Posterior vena cava (tissue), 2 donors: ENCODE measurements at regions not wholly inside any gene's neighbourhood (a gene's known extent, or its start where the extent isn't known, plus 50 kb on each side); places are given as distances from the start of the nearest gene placed in this dataset.

Experiments
- DNase-seq: peaks from one replicate; pipeline ENCODE4 v3.0.0-alpha.2; 2020; ENCODE audit warnings: low spot score
- intact Hi-C, 2 donors: fragments of 100-400 bp; cut with DNase I; formaldehyde crosslinking; loops; one replicate each; pipeline versions ENCODE4 v1.14.1 to v1.14.2; 2022 to 2023
- donor health status: DM: yes; HTN: yes; CAD: no.
- donor health status: DM: yes; HTN: yes; CAD: no.

- intact Hi-C loops = no loop called here
- DNase-seq = no peak
Measured at GRCh38 chr6:8551993-8552392, 116.6 kb upstream of the SLC35B3 start.

- intact Hi-C loops = no loop called here
- no peak for DNase-seq
Measured at GRCh38 chr6:8551386-8551785, 116.0 kb upstream of the SLC35B3 start.

GRCh38 chr6:8549074-8549790 lies 113.9 kb upstream of the SLC35B3 start:
- intact Hi-C loops = no loop called here

GRCh38 chr6:8546496-8546895 lies 111.2 kb upstream of the SLC35B3 start:
- intact Hi-C loops = no loop called here

More at GRCh38 chr6:8549074-8549790, 113.9 kb upstream of the SLC35B3 start:
- DNase-seq = no peak

GRCh38 chr6:8545336-8545735 lies 110.0 kb upstream of the SLC35B3 start:
- intact Hi-C loops = no loop called here
- DNase-seq = no peak

More at GRCh38 chr6:8546496-8546895, 111.2 kb upstream of the SLC35B3 start:
- DNase-seq = no peak

- intact Hi-C loops = no loop called here
- no peak for DNase-seq
Measured at GRCh38 chr6:8543714-8544113, 108.4 kb upstream of the SLC35B3 start.

GRCh38 chr6:8539453-8539852 lies 104.1 kb upstream of the SLC35B3 start:
- intact Hi-C loops = no loop called here
- no peak for DNase-seq

GRCh38 chr6:8536122-8536521 lies 100.8 kb upstream of the SLC35B3 start:
- intact Hi-C loops = no loop called here
- no peak for DNase-seq

- intact Hi-C loops = no loop called here
- no peak for DNase-seq
Measured at GRCh38 chr6:8535519-8535918, 100.2 kb upstream of the SLC35B3 start.

GRCh38 chr6:8530785-8531435 lies 95.6 kb upstream of the SLC35B3 start:
- no peak for DNase-seq
- intact Hi-C loops = no loop called here

GRCh38 chr6:8529250-8529649 lies 93.9 kb upstream of the SLC35B3 start:
- intact Hi-C loops = no loop called here
- no peak for DNase-seq

- no peak for DNase-seq
- intact Hi-C loops = no loop called here
Measured at GRCh38 chr6:8527818-8528217, 92.5 kb upstream of the SLC35B3 start.

- no peak for DNase-seq
- intact Hi-C loops = no loop called here
Measured at GRCh38 chr6:8526624-8527023, 91.3 kb upstream of the SLC35B3 start.

- intact Hi-C loops = no loop called here
Measured at GRCh38 chr6:8525370-8525769, 90.0 kb upstream of the SLC35B3 start.

GRCh38 chr6:8513174-8513573 lies 77.8 kb upstream of the SLC35B3 start:
- intact Hi-C loops = no loop called here
- no peak for DNase-seq

More at GRCh38 chr6:8525370-8525769, 90.0 kb upstream of the SLC35B3 start:
- no peak for DNase-seq

GRCh38 chr6:8507286-8507685 lies 71.9 kb upstream of the SLC35B3 start:
- DNase-seq = no peak
- intact Hi-C loops = no loop called here

GRCh38 chr6:8506126-8506525 lies 70.8 kb upstream of the SLC35B3 start:
- DNase-seq = no peak
- intact Hi-C loops = no loop called here

GRCh38 chr6:8499540-8499939 lies 64.2 kb upstream of the SLC35B3 start:
- intact Hi-C loops = no loop called here
- no peak for DNase-seq

GRCh38 chr6:8494730-8495129 lies 59.4 kb upstream of the SLC35B3 start:
- intact Hi-C loops = no loop called here
- DNase-seq = no peak

GRCh38 chr6:8492536-8493133 lies 57.3 kb upstream of the SLC35B3 start:
- no peak for DNase-seq
- intact Hi-C loops = no loop called here
